ENCODE measurements at regions not wholly inside any gene's neighbourhood (a gene's known extent, or its start where the extent isn't known, plus 50 kb on each side); places are given as distances from the start of the nearest gene placed in this dataset.

DNA sequence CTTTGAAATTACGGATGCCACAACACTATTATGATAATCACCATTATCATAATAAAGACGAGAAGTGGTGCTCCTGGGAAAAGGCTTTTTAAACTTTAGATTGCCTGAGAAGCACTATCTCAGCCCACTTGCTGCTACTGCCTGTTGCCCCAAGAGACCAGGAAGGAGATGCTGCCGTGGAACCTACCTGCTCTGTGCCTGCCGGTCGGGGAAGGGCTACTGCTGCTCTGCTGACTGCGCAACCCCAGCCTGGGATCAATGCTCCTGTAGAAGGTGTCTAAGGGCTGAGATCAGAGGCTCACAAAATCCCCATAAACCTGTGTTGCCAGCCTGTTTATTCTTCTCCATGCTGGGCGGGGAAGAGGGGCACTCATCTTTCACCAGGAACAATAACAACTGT, 145.3 kb upstream of the VCX3B start:
- no peaks in the 10 kb centered on the region for H3K27me3 ChIP-seq (replicated peaks; ENCODE audit: control insufficient read depth, insufficient read depth, low read length)
- H3K4me3 ChIP-seq (ENCODE audit: low read depth, low read length) = no peak overlapping the region
- Mint-ChIP-seq H3K4me3 (ENCODE audit: unreplicated experiment) (no peak overlapping the region), H3K4me1 (ENCODE audit: low read depth, unreplicated experiment) (no peaks in the 10 kb centered on the region), H3K27me3 (ENCODE audit: insufficient read depth, unreplicated experiment) (peaks cover 3% of the 10 kb centered on the region), H3K36me3 (ENCODE audit: insufficient read depth, unreplicated experiment) (no peaks in the 10 kb centered on the region), H3K9me3 (ENCODE audit: unreplicated experiment) (no peaks in the 10 kb centered on the region), H3K27ac (ENCODE audit: unreplicated experiment) (no peak overlapping the region)
- H3K36me3 ChIP-seq (ENCODE audit: control insufficient read depth, insufficient read depth, low read length) = no peaks in the 10 kb centered on the region
- TF ChIP-seq, protein P1, sequence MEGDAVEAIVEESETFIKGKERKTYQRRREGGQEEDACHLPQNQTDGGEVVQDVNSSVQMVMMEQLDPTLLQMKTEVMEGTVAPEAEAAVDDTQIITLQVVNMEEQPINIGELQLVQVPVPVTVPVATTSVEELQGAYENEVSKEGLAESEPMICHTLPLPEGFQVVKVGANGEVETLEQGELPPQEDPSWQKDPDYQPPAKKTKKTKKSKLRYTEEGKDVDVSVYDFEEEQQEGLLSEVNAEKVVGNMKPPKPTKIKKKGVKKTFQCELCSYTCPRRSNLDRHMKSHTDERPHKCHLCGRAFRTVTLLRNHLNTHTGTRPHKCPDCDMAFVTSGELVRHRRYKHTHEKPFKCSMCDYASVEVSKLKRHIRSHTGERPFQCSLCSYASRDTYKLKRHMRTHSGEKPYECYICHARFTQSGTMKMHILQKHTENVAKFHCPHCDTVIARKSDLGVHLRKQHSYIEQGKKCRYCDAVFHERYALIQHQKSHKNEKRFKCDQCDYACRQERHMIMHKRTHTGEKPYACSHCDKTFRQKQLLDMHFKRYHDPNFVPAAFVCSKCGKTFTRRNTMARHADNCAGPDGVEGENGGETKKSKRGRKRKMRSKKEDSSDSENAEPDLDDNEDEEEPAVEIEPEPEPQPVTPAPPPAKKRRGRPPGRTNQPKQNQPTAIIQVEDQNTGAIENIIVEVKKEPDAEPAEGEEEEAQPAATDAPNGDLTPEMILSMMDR (IDR thresholded peaks at IDR 0.05; ENCODE audit: insufficient read depth in 1 of 2, low read depth in 1 of 2, low read length in 1 of 2, severe bottlenecking in 1 of 2, unreplicated experiment in 1 of 2) = no peak
- H3K9me3 ChIP-seq = no peaks in the 10 kb centered on the region
- DNase-seq = no peak
- ChIA-PET POLR2A (no interaction called here), CTCF (no interaction called here)
- intact Hi-C loops (cut with micrococcal nuclease; ENCODE audit: unreplicated experiment) = no loop called here
- BruUV-seq (replicated peaks) = no TSS peak
- no peaks in the 10 kb centered on the region for H3K4me1 ChIP-seq

DNA sequence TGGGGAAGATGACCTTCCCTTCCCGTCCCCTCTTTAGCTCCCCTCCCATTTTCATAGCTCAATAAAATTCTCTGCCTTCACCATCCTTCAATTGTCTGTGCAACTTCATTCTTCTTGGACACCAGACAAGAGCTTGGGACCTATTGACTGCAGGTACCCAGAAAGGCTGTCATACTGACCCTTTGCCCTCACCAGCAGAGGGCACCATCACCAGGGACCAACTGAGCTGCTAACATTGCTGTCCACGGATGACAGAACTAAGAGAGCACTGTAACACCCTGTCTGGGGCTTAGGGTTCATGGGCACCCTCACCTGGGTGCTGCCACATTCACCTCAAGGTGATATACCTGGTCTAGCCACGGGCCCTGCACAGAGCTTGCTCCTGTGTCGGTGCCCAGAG, 141.3 kb upstream of the VCX3B start:
- Histone ChIP-seq H3K27me3 (replicated peaks; ENCODE audit: control insufficient read depth, insufficient read depth, low read length) (no peaks in the 10 kb centered on the region), H3K4me1 (no peaks in the 10 kb centered on the region), H3K4me3 (ENCODE audit: low read depth, low read length) (no peak overlapping the region), H3K9me3 (no peaks in the 10 kb centered on the region), H3K36me3 (ENCODE audit: control insufficient read depth, insufficient read depth, low read length) (no peaks in the 10 kb centered on the region)
- no peaks in the 10 kb centered on the region for H3K9me3 Mint-ChIP-seq (ENCODE audit: unreplicated experiment)
- no TSS peak for BruUV-seq (replicated peaks)
- H3K27me3 Mint-ChIP-seq (ENCODE audit: insufficient read depth, unreplicated experiment) = peaks cover 3% of the 10 kb centered on the region
- H3K4me3 Mint-ChIP-seq (ENCODE audit: unreplicated experiment) = no peak overlapping the region
- no peaks in the 10 kb centered on the region for H3K4me1 Mint-ChIP-seq (ENCODE audit: low read depth, unreplicated experiment)
- no peaks in the 10 kb centered on the region for H3K36me3 Mint-ChIP-seq (ENCODE audit: insufficient read depth, unreplicated experiment)
- H3K27ac Mint-ChIP-seq (ENCODE audit: unreplicated experiment) = no peak overlapping the region
- POLR2A ChIA-PET = no interaction called here
- DNase-seq = peak in 1 of 2 experiments; percentile 24
- CTCF ChIA-PET = no interaction called here
- intact Hi-C loops (cut with micrococcal nuclease; ENCODE audit: unreplicated experiment) = no loop called here
- TF ChIP-seq, protein P1 (IDR thresholded peaks at IDR 0.05; ENCODE audit: insufficient read depth in 1 of 2, low read depth in 1 of 2, low read length in 1 of 2, severe bottlenecking in 1 of 2, unreplicated experiment in 1 of 2) = peak in 1 of 2 experiments; percentile 28

- TF ChIP-seq, protein P1 (IDR thresholded peaks at IDR 0.05; ENCODE audit: insufficient read depth in 1 of 2, low read depth in 1 of 2, low read length in 1 of 2, severe bottlenecking in 1 of 2, unreplicated experiment in 1 of 2) = no peak
- H3K27me3 Mint-ChIP-seq (ENCODE audit: insufficient read depth, unreplicated experiment) = peaks cover 6% of the 10 kb centered on the region
- H3K36me3 Mint-ChIP-seq (ENCODE audit: insufficient read depth, unreplicated experiment) = no peaks in the 10 kb centered on the region
- Histone ChIP-seq H3K4me3 (ENCODE audit: low read depth, low read length) (no peak overlapping the region), H3K9me3 (no peaks in the 10 kb centered on the region), H3K4me1 (no peaks in the 10 kb centered on the region), H3K27me3 (replicated peaks; ENCODE audit: control insufficient read depth, insufficient read depth, low read length) (no peaks in the 10 kb centered on the region), H3K36me3 (ENCODE audit: control insufficient read depth, insufficient read depth, low read length) (no peaks in the 10 kb centered on the region)
- CTCF ChIA-PET = no interaction called here
- H3K9me3 Mint-ChIP-seq (ENCODE audit: unreplicated experiment) = no peaks in the 10 kb centered on the region
- no peak for DNase-seq
- no peak overlapping the region for H3K27ac Mint-ChIP-seq (ENCODE audit: unreplicated experiment)
- H3K4me3 Mint-ChIP-seq (ENCODE audit: unreplicated experiment) = no peak overlapping the region
- POLR2A ChIA-PET = no interaction called here
- H3K4me1 Mint-ChIP-seq (ENCODE audit: low read depth, unreplicated experiment) = no peaks in the 10 kb centered on the region
- BruUV-seq (replicated peaks) = no TSS peak
- intact Hi-C loops (cut with micrococcal nuclease; ENCODE audit: unreplicated experiment) = no loop called here
Measured at GRCh38 chrX:8341814-8342590, 122.6 kb upstream of the VCX3B start.
